Activated CD4-positive, alpha-beta memory T cell treated with anti-CD3 and anti-CD28 coated beads for 36 hours (primary cell): ENCODE measurements at regions not wholly inside any gene's neighbourhood (a gene's known extent, or its start where the extent isn't known, plus 50 kb on each side); places are given as distances from the start of the nearest gene placed in this dataset.

Experiments used
- CTCF ChIA-PET: fragments of 350-600 bp; sonication (Branson Sonifier 250); formaldehyde crosslinking; loops from one replicate; lab custom pipeline; 2021; ENCODE audit warnings: antibody characterized with exemption, inconsistent platforms; lab: Charles Lee
- POLR2A ChIA-PET: fragments of 350-600 bp; sonication (Branson Sonifier 250); formaldehyde crosslinking; loops from one replicate; lab custom pipeline; 2021; ENCODE audit warnings: antibody characterized with exemption; lab: Charles Lee
- DNase-seq: peaks from one replicate; pipeline ENCODE4 v3.0.0-alpha.2; 2020
- H3K27ac Mint-ChIP-seq: one replicate; pipeline ENCODE4 v1.8.0; 2021; ENCODE audit warnings: mixed read lengths
- H3K27me3 Mint-ChIP-seq: one replicate; pipeline ENCODE4 v1.8.0; 2021; ENCODE audit warnings: mixed read lengths
- H3K36me3 Mint-ChIP-seq: one replicate; pipeline ENCODE4 v1.8.0; 2021; ENCODE audit warnings: mixed read lengths
- H3K4me1 Mint-ChIP-seq: one replicate; pipeline ENCODE4 v1.8.0; 2021; ENCODE audit warnings: low read depth, mixed read lengths
- H3K4me3 Mint-ChIP-seq: one replicate; pipeline ENCODE4 v1.8.0; 2021; ENCODE audit warnings: mild to moderate bottlenecking, mixed read lengths
- H3K9me3 Mint-ChIP-seq: one replicate; pipeline ENCODE4 v1.8.0; 2021; ENCODE audit warnings: mixed read lengths
- intact Hi-C: fragments of 100-400 bp; cut with micrococcal nuclease; formaldehyde crosslinking; loops from one replicate; pipeline ENCODE4 v1.15.1; 2023

GRCh38 chr7:153027904-153028303 is 268.4 kb downstream of the ACTR3B start:
- CTCF ChIA-PET = no interaction called here
- Mint-ChIP-seq H3K27ac (no peak overlapping the region), H3K36me3 (no peaks in the 10 kb centered on the region), H3K4me1 (no peaks in the 10 kb centered on the region), H3K4me3 (no peak overlapping the region), H3K27me3 (no peaks in the 10 kb centered on the region), H3K9me3 (no peaks in the 10 kb centered on the region)
- intact Hi-C loops = no loop called here
- no peak for DNase-seq
- POLR2A ChIA-PET = no interaction called here

- Mint-ChIP-seq H3K9me3 (no peaks in the 10 kb centered on the region), H3K27me3 (no peaks in the 10 kb centered on the region), H3K36me3 (no peaks in the 10 kb centered on the region), H3K27ac (no peak overlapping the region), H3K4me3 (no peak overlapping the region), H3K4me1 (no peaks in the 10 kb centered on the region)
- no peak for DNase-seq
- POLR2A ChIA-PET = no interaction called here
- intact Hi-C loops = no loop called here
- CTCF ChIA-PET = no interaction called here
These were observed 271.4 kb downstream of the ACTR3B start for GRCh38 chr7:153030976-153031375.

GRCh38 chr7:153034791-153035190 is 275.2 kb downstream of the ACTR3B start:
- Mint-ChIP-seq H3K27me3 (no peaks in the 10 kb centered on the region), H3K9me3 (no peaks in the 10 kb centered on the region), H3K36me3 (no peaks in the 10 kb centered on the region), H3K27ac (no peak overlapping the region), H3K4me1 (no peaks in the 10 kb centered on the region), H3K4me3 (no peak overlapping the region)
- CTCF ChIA-PET = no interaction called here
- intact Hi-C loops = no loop called here
- no peak for DNase-seq
- POLR2A ChIA-PET = no interaction called here

DNA sequence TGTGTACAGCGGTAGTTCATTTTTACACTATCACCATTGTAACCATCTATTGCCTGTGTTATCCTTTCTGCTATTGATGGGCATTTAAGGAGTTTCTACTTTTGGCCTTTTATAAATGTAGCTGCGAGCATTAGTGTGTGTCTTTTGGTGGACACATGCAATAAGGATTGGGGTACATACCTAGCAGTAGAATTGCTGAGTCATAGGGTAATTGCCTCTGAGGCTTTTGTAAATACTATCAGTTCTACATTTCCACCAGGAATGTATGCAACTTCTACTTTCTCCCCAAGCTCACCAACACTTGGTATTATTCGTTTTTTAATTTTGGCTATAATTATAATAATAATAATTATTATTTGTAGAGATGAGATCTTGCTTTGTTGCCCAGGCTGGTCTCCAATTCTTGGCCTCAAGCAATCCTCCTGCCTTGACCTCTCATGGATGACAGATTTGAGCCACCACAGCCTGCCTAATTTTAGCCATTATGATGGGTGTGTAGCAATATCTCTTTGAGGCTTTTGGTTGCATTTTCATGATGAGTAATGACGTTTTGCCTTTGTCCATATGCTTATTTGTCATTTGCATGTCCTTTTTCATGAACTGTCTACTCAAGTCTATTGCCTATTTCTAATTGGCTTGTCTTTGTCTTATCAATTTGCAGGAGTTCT is 277.0 kb downstream of the ACTR3B start:
- ChIA-PET CTCF (no interaction called here), POLR2A (no interaction called here)
- H3K27ac Mint-ChIP-seq = no peak overlapping the region
- no peaks in the 10 kb centered on the region for H3K9me3 Mint-ChIP-seq
- H3K27me3 Mint-ChIP-seq = no peaks in the 10 kb centered on the region
- no peak for DNase-seq
- intact Hi-C loops = no loop called here
- H3K4me3 Mint-ChIP-seq = no peak overlapping the region
- H3K4me1 Mint-ChIP-seq = no peaks in the 10 kb centered on the region
- no peaks in the 10 kb centered on the region for H3K36me3 Mint-ChIP-seq

- Mint-ChIP-seq H3K36me3 (no peaks in the 10 kb centered on the region), H3K27me3 (no peaks in the 10 kb centered on the region), H3K4me1 (no peaks in the 10 kb centered on the region), H3K9me3 (no peaks in the 10 kb centered on the region), H3K27ac (no peak overlapping the region), H3K4me3 (no peak overlapping the region)
- ChIA-PET CTCF (no interaction called here), POLR2A (no interaction called here)
- intact Hi-C loops = no loop called here
- DNase-seq = no peak
These were observed 283.9 kb downstream of the ACTR3B start for GRCh38 chr7:153043440-153043839.

- DNase-seq = no peak
- ChIA-PET POLR2A (no interaction called here), CTCF (no interaction called here)
- no peaks in the 10 kb centered on the region for H3K27me3 Mint-ChIP-seq
- no peaks in the 10 kb centered on the region for H3K9me3 Mint-ChIP-seq
- no peak overlapping the region for H3K27ac Mint-ChIP-seq
- no peaks in the 10 kb centered on the region for H3K4me1 Mint-ChIP-seq
- H3K4me3 Mint-ChIP-seq = no peak overlapping the region
- intact Hi-C loops = no loop called here
- H3K36me3 Mint-ChIP-seq = no peaks in the 10 kb centered on the region
These were observed 285.4 kb downstream of the ACTR3B start for GRCh38 chr7:153044981-153045380.

DNA sequence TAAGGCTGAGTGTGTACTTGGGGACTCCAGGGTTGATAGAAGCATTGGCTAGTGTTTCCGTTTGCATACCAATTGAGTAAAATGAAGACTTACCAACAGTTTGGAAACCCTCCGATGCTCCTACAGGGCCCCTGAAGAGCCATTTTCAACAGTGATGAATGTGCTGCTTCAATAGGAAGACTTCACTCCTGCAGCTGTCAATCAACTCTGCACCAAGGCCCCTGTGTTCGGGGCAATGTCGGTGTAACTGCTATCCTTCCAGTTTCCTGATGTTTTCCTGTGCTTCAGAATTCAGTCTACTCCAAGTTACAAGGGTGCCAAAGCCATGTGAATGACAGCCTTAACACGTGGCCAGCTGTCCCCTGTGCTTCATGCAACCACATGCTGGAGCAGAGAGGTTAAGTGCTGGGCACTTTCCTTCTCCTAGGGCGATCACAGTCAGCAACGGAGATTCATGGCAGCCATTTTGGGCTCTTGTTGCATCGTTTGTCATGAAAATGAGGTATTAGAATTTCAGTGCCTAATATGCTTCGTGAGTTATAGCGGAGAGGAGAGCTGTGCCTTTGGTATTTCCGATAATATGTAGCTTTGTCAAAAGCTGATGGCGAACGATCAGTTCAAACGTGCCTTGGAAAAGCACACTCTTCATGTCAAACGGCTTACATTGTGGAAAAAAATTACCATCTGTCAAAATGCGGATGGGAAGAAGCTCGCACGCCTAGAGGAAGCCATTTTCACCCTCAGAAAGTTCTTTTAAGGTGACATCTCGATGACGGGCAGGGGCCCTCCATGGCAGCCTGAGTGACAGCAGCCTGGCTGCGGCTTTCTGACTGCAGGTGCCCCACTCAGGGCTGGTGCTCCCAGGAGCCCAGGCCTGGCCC is 287.8 kb downstream of the ACTR3B start:
- Mint-ChIP-seq H3K4me1 (no peaks in the 10 kb centered on the region), H3K9me3 (no peaks in the 10 kb centered on the region), H3K27me3 (no peaks in the 10 kb centered on the region), H3K4me3 (no peak overlapping the region), H3K36me3 (no peaks in the 10 kb centered on the region), H3K27ac (no peak overlapping the region)
- intact Hi-C loops = no loop called here
- CTCF ChIA-PET = no interaction called here
- DNase-seq = no peak
- POLR2A ChIA-PET = no interaction called here

GRCh38 chr7:153052206-153052605 is 292.7 kb downstream of the ACTR3B start:
- DNase-seq = no peak
- H3K9me3 Mint-ChIP-seq = no peaks in the 10 kb centered on the region
- CTCF ChIA-PET = no interaction called here

GRCh38 chr7:153061910-153062528 is 302.5 kb downstream of the ACTR3B start:
- CTCF ChIA-PET = no interaction called here
- Mint-ChIP-seq H3K4me3 (no peak overlapping the region), H3K27me3 (no peaks in the 10 kb centered on the region), H3K36me3 (no peaks in the 10 kb centered on the region), H3K4me1 (no peaks in the 10 kb centered on the region), H3K9me3 (no peaks in the 10 kb centered on the region), H3K27ac (no peak overlapping the region)
- POLR2A ChIA-PET = no interaction called here
- intact Hi-C loops = no loop called here
- peak; percentile 16 for DNase-seq

More at GRCh38 chr7:153052206-153052605, 292.7 kb downstream of the ACTR3B start:
- Mint-ChIP-seq H3K4me1 (no peaks in the 10 kb centered on the region), H3K27me3 (no peaks in the 10 kb centered on the region), H3K27ac (no peak overlapping the region), H3K4me3 (no peak overlapping the region), H3K36me3 (no peaks in the 10 kb centered on the region)
- POLR2A ChIA-PET = no interaction called here
- intact Hi-C loops = no loop called here

DNA sequence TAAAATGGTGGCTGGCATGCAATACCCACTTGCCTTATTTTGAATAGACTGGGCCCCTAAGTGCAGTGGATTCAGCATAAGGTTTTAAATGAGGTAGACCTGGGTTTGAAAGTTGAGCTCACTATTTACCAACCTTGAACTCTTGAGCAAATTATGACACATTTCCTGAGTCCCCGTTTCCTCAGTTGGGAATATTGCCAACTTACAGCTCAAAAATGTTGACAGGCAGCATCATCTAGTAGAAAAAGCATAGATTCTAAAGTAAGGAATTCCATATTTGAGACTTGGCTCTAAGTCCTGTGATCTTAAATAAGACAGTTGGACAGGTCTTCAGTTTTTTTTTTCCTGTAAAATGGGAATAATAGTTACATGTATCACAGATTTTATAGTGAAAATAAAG is 305.5 kb downstream of the ACTR3B start:
- DNase-seq = no peak
- Mint-ChIP-seq H3K27me3 (no peaks in the 10 kb centered on the region), H3K27ac (no peak overlapping the region), H3K36me3 (no peaks in the 10 kb centered on the region), H3K4me3 (no peak overlapping the region), H3K9me3 (no peaks in the 10 kb centered on the region), H3K4me1 (no peaks in the 10 kb centered on the region)
- intact Hi-C loops = no loop called here
- POLR2A ChIA-PET = no interaction called here
- CTCF ChIA-PET = no interaction called here

- H3K9me3 Mint-ChIP-seq = no peaks in the 10 kb centered on the region
- H3K27me3 Mint-ChIP-seq = no peaks in the 10 kb centered on the region
- H3K4me1 Mint-ChIP-seq = no peaks in the 10 kb centered on the region
- ChIA-PET POLR2A (no interaction called here), CTCF (no interaction called here)
- no peak overlapping the region for H3K4me3 Mint-ChIP-seq
- H3K36me3 Mint-ChIP-seq = no peaks in the 10 kb centered on the region
- H3K27ac Mint-ChIP-seq = no peak overlapping the region
- intact Hi-C loops = no loop called here
- DNase-seq = no peak
These were observed 307.2 kb downstream of the ACTR3B start for GRCh38 chr7:153066711-153067110.

- CTCF ChIA-PET = no interaction called here
- DNase-seq = no peak
- no peaks in the 10 kb centered on the region for H3K4me1 Mint-ChIP-seq
These were observed 310.6 kb downstream of the ACTR3B start for GRCh38 chr7:153070141-153070540.

More at GRCh38 chr7:153070141-153070540, 310.6 kb downstream of the ACTR3B start:
- Mint-ChIP-seq H3K27ac (no peak overlapping the region), H3K9me3 (no peaks in the 10 kb centered on the region), H3K4me3 (no peak overlapping the region), H3K36me3 (no peaks in the 10 kb centered on the region), H3K27me3 (no peaks in the 10 kb centered on the region)
- intact Hi-C loops = no loop called here
- POLR2A ChIA-PET = interaction anchor here (0.6 kb wide), 1 partner anchor 134 kb away, joined by 4 read pairs; no protein-coding TSS in a partner anchor
